GM23248 (cell line): ENCODE measurements at regions not wholly inside any gene's neighbourhood (a gene's known extent, or its start where the extent isn't known, plus 50 kb on each side); places are given as distances from the start of the nearest gene placed in this dataset.

ENCODE experiments used
- DNase-seq: peaks from one replicate; pipeline ENCODE4 v3.0.0-alpha.2; 2015
- H2AFZ ChIP-seq: fragments of 200-600 bp; sonication (generic); 2 replicates; pipeline ENCODE4 v1.6.1; 2016; ENCODE audit warnings: antibody characterized with exemption
- H3F3A ChIP-seq: fragments of 200-600 bp; sonication (generic); 2 replicates; pipeline ENCODE4 v1.6.1; 2016; ENCODE audit warnings: mild to moderate bottlenecking, antibody characterized with exemption, mixed run types; ENCODE audit not compliant: insufficient read depth
- H3K27ac ChIP-seq: fragments of 200-600 bp; sonication (generic); 2 replicates; pipeline ENCODE4 v1.5.1; 2016; ENCODE audit warnings: mild to moderate bottlenecking
- H3K27me3 ChIP-seq: fragments of 200-600 bp; sonication (generic); replicated peaks from 2 replicates; pipeline ENCODE4 v1.6.1; 2016; ENCODE audit warnings: mild to moderate bottlenecking; ENCODE audit not compliant: insufficient read depth
- H3K36me3 ChIP-seq: fragments of 200-600 bp; sonication (generic); 2 replicates; pipeline ENCODE4 v1.6.1; 2016; ENCODE audit warnings: low read depth, mild to moderate bottlenecking
- H3K4me1 ChIP-seq: fragments of 200-600 bp; sonication (generic); 2 replicates; pipeline ENCODE4 v1.6.1; 2016; ENCODE audit warnings: mild to moderate bottlenecking; ENCODE audit not compliant: insufficient read depth
- H3K4me2 ChIP-seq: fragments of 200-600 bp; sonication (generic); one replicate; pipeline ENCODE4 v1.6.1; 2016; ENCODE audit warnings: mild to moderate bottlenecking; ENCODE audit not compliant: unreplicated experiment
- H3K4me3 ChIP-seq: fragments of 200-600 bp; sonication (generic); 2 replicates; pipeline ENCODE4 v1.5.1; 2016; ENCODE audit warnings: mild to moderate bottlenecking
- H3K79me2 ChIP-seq: fragments of 200-600 bp; sonication (generic); 2 replicates; pipeline ENCODE4 v1.6.1; 2016; ENCODE audit warnings: mild to moderate bottlenecking; ENCODE audit not compliant: insufficient read depth
- H3K9ac ChIP-seq: fragments of 200-600 bp; sonication (generic); 2 replicates; pipeline ENCODE4 v1.6.1; 2016; ENCODE audit warnings: mild to moderate bottlenecking
- H3K9me2 ChIP-seq: fragments of 200-600 bp; sonication (generic); 2 replicates; pipeline ENCODE4 v1.6.1; 2016; ENCODE audit warnings: mixed run types, mild to moderate bottlenecking, moderate library complexity; ENCODE audit not compliant: insufficient read depth
- H3K9me3 ChIP-seq: fragments of 200-600 bp; sonication (generic); one replicate; pipeline ENCODE4 v1.6.1; 2017; ENCODE audit warnings: low read depth
- H4K20me1 ChIP-seq: fragments of 200-600 bp; sonication (generic); 2 replicates; pipeline ENCODE4 v1.6.0; 2016; ENCODE audit not compliant: insufficient read depth
- EZH2 ChIP-seq: fragments of 200-600 bp; sonication (generic); IDR thresholded peaks from 2 replicates; pipeline ENCODE4 v1.6.1; 2018; ENCODE audit warnings: antibody characterized with exemption, mild to moderate bottlenecking; ENCODE audit not compliant: insufficient read depth, poor library complexity, severe bottlenecking
- EZH2phosphoT487 ChIP-seq: fragments of 200-600 bp; sonication (generic); IDR thresholded peaks from 2 replicates; pipeline ENCODE4 v1.6.1; 2018; ENCODE audit warnings: antibody characterized with exemption, moderate library complexity, mild to moderate bottlenecking, low read depth; ENCODE audit not compliant: insufficient read depth
- WGBS, 2 experiments: methylation state at CpG; one replicate each; pipeline ENCODE4 v1.1.6; 2015 to 2017; ENCODE audit warnings: low lambda C conversion rate in 2 of 2, low coverage in 1 of 2; ENCODE audit errors: missing lambda C conversion rate in 2 of 2; 5-methylcytosine and 5-hydroxymethylcytosine counted together
- in situ Hi-C: fragments of 300-500 bp; cut with MboI; formaldehyde crosslinking; loops from 2 replicates; pipeline ENCODE4 v1.15.0; 2020

GRCh38 chr6:82074556-82074955 lies 173.0 kb downstream of the IBTK start:
- no peak overlapping the region for H3K4me2 ChIP-seq
- H3K4me3 ChIP-seq = no peak overlapping the region
- no peaks in the 10 kb centered on the region for H3K79me2 ChIP-seq
- no peaks in the 10 kb centered on the region for H3K9me3 ChIP-seq
- no peak overlapping the region for H3K9ac ChIP-seq
- peaks cover 23% of the 10 kb centered on the region for H3K4me1 ChIP-seq
- in situ Hi-C loops = no loop called here
- no peaks in the 10 kb centered on the region for H3K27me3 ChIP-seq
- TF ChIP-seq EZH2 (no peak), EZH2phosphoT487 (no peak)
- DNase-seq = no peak
- H3F3A ChIP-seq = peaks cover 4% of the 10 kb centered on the region
- no peaks in the 10 kb centered on the region for H3K36me3 ChIP-seq
- H3K27ac ChIP-seq = no peak overlapping the region
- WGBS, 2 experiments = 78 to 90% methylated on average over 2 of the region's 2 CpGs
- no peaks in the 10 kb centered on the region for H4K20me1 ChIP-seq
- H3K9me2 ChIP-seq = no peaks in the 10 kb centered on the region
- no peak overlapping the region for H2AFZ ChIP-seq

- in situ Hi-C loops = no loop called here
- Histone ChIP-seq H3K79me2 (no peaks in the 10 kb centered on the region), H3K9me3 (no peaks in the 10 kb centered on the region), H3F3A (peaks cover 4% of the 10 kb centered on the region), H3K9me2 (no peaks in the 10 kb centered on the region), H3K27me3 (no peaks in the 10 kb centered on the region), H3K36me3 (no peaks in the 10 kb centered on the region), H4K20me1 (no peaks in the 10 kb centered on the region), H2AFZ (no peak overlapping the region), H3K4me2 (no peak overlapping the region), H3K4me1 (peaks cover 23% of the 10 kb centered on the region), H3K27ac (no peak overlapping the region), H3K4me3 (no peak overlapping the region), H3K9ac (no peak overlapping the region)
- 85 to 90% methylated on average over 5 of the region's 5 CpGs for WGBS, 2 experiments
- DNase-seq = no peak
- TF ChIP-seq EZH2 = no peak
- TF ChIP-seq EZH2phosphoT487 = no peak
Measured at GRCh38 chr6:82073484-82073883, 174.1 kb downstream of the IBTK start.

GRCh38 chr6:82072751-82073150 lies 174.8 kb downstream of the IBTK start:
- H2AFZ ChIP-seq = 0 out of 2 replicates have a peak overlapping the region, but pooled peaks have one; percentile 5
- peaks cover 23% of the 10 kb centered on the region for H3K4me1 ChIP-seq
- H3F3A ChIP-seq = peaks cover 4% of the 10 kb centered on the region
- no peak overlapping the region for H3K4me3 ChIP-seq
- no peaks in the 10 kb centered on the region for H3K36me3 ChIP-seq
- peak overlapping the region; percentile 30 for H3K4me2 ChIP-seq
- 64 to 67% methylated on average over 4 of the region's 4 CpGs for WGBS, 2 experiments
- H3K9me3 ChIP-seq = no peaks in the 10 kb centered on the region
- no peaks in the 10 kb centered on the region for H4K20me1 ChIP-seq
- no peak overlapping the region for H3K9ac ChIP-seq
- peak; percentile 72 for DNase-seq
- in situ Hi-C loops = no loop called here
- peak overlapping the region; percentile 31 for H3K27ac ChIP-seq
- no peaks in the 10 kb centered on the region for H3K27me3 ChIP-seq
- no peak for TF ChIP-seq EZH2phosphoT487
- no peak for TF ChIP-seq EZH2
- H3K79me2 ChIP-seq = no peaks in the 10 kb centered on the region
- no peaks in the 10 kb centered on the region for H3K9me2 ChIP-seq

GRCh38 chr6:82072121-82072521 lies 175.4 kb downstream of the IBTK start:
- peak; percentile 25 for DNase-seq
- peaks cover 4% of the 10 kb centered on the region for H3F3A ChIP-seq
- 0 to 11% methylated on average over 1 of the region's 1 CpG for WGBS, 2 experiments
- no peak overlapping the region for H3K4me3 ChIP-seq
- H3K9ac ChIP-seq = no peak overlapping the region
- H3K4me2 ChIP-seq = peak overlapping the region; percentile 30
- no peaks in the 10 kb centered on the region for H4K20me1 ChIP-seq
- no peaks in the 10 kb centered on the region for H3K79me2 ChIP-seq
- no peaks in the 10 kb centered on the region for H3K36me3 ChIP-seq
- H2AFZ ChIP-seq = no peak overlapping the region
- in situ Hi-C loops = no loop called here
- peaks cover 23% of the 10 kb centered on the region for H3K4me1 ChIP-seq
- no peak for TF ChIP-seq EZH2phosphoT487
- TF ChIP-seq EZH2 = no peak
- peak overlapping the region; percentile 31; the same call in 1 of the 2 replicates for H3K27ac ChIP-seq
- no peaks in the 10 kb centered on the region for H3K9me3 ChIP-seq
- H3K9me2 ChIP-seq = no peaks in the 10 kb centered on the region
- no peaks in the 10 kb centered on the region for H3K27me3 ChIP-seq

GRCh38 chr6:82068721-82069120 lies 178.8 kb downstream of the IBTK start:
- no peak for TF ChIP-seq EZH2phosphoT487
- no peak for TF ChIP-seq EZH2
- in situ Hi-C loops = no loop called here
- H3K79me2 ChIP-seq = no peaks in the 10 kb centered on the region
- H2AFZ ChIP-seq = no peak overlapping the region
- H3K9me3 ChIP-seq = no peaks in the 10 kb centered on the region
- no peaks in the 10 kb centered on the region; the same call in 1 of the 2 replicates for H3F3A ChIP-seq
- H3K27ac ChIP-seq = no peak overlapping the region
- no peaks in the 10 kb centered on the region for H4K20me1 ChIP-seq
- no peak overlapping the region for H3K4me2 ChIP-seq
- H3K27me3 ChIP-seq = no peaks in the 10 kb centered on the region
- DNase-seq = no peak
- H3K4me1 ChIP-seq = peaks cover 18% of the 10 kb centered on the region
- no peaks in the 10 kb centered on the region for H3K36me3 ChIP-seq
- no peaks in the 10 kb centered on the region for H3K9me2 ChIP-seq
- H3K9ac ChIP-seq = no peak overlapping the region
- no peak overlapping the region for H3K4me3 ChIP-seq
- 49 to 50% methylated on average over 2 of the region's 2 CpGs for WGBS, 2 experiments
